Amniotic epithelial cell (primary cell): ENCODE measurements at regions not wholly inside any gene's neighbourhood (a gene's known extent, or its start where the extent isn't known, plus 50 kb on each side); places are given as distances from the start of the nearest gene placed in this dataset.

Experiments
- DNase-seq: peaks from one replicate; pipeline ENCODE4 v3.0.0-alpha.2; 2010; ENCODE audit warnings: low read depth

DNA sequence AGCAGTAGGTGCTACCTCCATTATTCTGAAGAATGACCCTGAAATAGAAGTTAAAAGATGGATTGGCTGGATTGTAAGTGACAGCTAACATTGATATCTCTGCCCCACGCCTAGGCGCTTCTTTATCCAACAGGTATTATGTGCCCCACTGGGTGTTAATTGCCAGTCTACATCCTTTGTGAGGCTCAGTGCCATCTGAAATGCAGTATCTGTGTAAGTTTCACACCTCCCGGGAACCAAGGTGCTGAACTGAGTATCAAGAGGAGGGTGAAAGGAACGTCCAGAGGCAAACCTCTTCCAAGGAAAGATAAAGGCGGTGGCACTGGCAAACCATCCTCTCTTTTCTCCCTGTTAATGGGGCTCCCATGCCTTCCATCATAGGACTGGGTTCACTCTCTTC is 181.1 kb upstream of the UBL3 start:
- no peak for DNase-seq

DNA sequence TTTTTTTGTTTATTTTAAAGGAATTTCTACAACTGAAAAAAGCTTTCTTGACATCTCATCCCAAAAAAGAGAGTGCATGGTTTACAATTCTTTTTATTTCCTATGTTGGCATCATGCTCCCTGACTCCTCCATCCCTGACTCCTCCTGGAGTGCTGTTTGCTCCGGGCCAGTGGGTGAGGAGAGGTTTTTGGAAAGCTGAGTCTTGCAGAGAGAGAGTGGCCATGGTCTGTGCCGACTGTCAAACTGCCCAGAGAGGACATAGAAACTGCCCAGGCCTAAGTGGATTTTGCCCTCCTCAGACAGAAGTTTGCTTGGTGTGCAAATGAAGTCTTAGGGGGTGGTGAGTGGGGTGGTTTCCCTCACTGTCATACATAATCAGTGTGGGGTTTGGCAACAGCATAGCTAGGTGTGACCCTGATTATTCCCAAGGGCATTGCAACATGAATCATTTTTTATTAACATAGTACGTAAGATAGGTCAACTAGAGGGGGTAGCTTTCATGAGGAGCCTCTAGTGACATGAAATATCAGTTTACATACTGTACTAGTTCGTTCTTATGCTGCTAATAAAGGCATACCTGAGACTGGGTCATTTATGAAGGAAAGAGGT is 179.8 kb upstream of the UBL3 start:
- peak; percentile 44 for DNase-seq

- peak; percentile 86 for DNase-seq
Observed at GRCh38 chr13:30027569-30028455, 177.4 kb upstream of the UBL3 start.

- DNase-seq = no peak
Observed at GRCh38 chr13:30026909-30027308, 176.5 kb upstream of the UBL3 start.

- peak; percentile 41 for DNase-seq
Observed at GRCh38 chr13:30026093-30026492, 175.7 kb upstream of the UBL3 start.

DNA sequence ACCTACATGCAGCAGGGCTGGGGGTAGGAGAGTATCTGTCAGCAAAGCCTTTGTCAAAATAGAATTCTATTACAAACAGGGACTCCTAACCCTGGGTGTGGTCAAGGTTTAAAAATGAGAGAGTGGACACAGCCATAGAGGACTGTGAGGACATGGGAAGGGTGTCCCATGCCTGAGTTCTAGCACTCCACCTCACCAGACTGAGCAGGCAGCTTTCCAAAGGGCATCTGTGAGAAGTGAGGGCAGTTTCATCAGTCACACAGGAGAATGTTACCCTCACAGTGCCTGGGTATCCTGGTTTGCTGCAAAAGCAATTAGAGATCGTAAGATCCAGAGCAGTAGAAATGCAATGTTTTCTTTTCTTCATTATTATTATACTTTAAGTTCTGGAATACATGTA is 174.9 kb upstream of the UBL3 start:
- no peak for DNase-seq

- DNase-seq = no peak
Observed at GRCh38 chr13:30024125-30024865, 173.9 kb upstream of the UBL3 start.

DNA sequence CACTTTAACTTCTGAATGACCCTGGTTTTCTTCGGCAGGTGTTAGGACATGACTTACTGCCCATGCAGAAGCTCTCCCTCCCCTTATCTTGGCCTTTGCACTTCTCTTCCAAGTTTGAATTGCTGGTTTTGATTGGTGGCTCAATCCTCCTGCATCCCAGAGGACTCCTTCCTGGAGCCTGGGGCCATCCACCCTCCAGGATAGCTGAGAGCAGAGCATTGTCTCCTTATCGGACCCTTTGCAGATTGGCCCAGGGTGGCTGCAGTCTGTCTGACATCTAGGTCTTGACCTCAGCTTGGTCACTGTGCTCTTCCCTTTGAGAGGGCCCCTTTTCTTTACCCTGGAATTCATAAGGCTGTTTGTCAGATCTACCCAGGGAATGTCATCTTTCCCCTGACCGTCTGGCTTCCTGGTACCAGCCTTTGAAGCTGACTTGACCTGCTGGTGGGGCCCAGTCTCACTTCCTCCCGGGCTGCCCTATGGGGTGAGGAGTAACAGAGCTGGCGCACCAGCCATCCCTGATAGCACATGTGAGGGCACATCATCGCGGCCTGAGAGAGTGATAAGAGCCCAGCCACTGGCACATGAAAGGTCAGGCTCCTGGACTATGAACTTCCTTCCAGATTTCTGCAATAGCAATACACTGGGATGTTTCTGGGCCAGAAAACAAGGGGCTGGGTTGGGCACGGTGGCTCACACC is 172.9 kb upstream of the UBL3 start:
- DNase-seq = no peak

DNA sequence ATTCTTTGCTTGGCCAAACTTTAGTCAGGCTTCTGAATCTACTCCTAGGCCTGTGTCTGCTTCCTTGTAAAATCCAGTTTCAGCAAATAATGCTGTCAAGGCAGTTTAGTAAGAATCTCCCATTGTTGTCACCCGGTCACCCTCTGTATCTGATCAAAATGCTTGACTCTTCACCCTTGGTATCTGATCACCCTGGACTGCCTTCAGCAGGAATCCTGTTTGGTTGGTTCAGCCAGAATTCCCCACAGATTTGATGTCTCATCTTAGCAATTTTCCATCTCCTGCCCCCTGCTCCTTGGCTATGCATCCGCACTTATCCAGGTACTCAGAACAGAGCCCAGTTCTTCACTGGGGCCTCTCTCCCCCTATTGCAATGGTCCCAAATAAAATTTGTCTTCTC is 172.4 kb upstream of the UBL3 start:
- DNase-seq = no peak

GRCh38 chr13:30022256-30022655 is 171.8 kb upstream of the UBL3 start:
- DNase-seq = no peak

- DNase-seq = no peak
Observed at GRCh38 chr13:30021611-30022010, 171.2 kb upstream of the UBL3 start.

DNA sequence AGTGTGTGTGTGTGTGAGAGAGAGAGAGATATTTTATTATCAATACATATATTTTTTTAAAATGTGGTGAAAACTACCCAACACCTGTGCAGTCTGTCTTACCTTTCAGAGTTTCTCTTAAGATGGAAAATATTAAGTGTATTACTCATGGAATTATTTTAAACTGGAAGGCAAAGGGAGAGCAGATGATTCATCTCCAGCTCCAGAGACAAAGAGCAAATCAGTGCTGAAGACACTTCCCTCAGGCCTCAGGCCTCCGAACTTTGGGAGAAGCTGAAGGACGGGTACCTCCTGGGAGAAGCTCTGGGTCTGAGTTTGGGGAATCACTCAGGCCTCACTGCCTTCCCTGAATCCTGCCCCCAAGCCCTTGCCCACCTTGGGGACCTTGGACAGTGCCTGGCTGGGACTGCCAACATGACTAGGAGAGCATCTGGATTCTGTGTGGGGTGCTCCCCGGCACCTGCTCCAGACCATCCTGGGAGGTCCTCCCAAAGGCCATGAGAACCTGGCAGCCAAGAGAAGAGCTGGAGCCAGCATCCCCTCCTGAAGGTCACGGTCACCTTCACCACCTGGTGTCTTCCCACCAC is 170.4 kb upstream of the UBL3 start:
- peak; percentile 19 for DNase-seq

DNA sequence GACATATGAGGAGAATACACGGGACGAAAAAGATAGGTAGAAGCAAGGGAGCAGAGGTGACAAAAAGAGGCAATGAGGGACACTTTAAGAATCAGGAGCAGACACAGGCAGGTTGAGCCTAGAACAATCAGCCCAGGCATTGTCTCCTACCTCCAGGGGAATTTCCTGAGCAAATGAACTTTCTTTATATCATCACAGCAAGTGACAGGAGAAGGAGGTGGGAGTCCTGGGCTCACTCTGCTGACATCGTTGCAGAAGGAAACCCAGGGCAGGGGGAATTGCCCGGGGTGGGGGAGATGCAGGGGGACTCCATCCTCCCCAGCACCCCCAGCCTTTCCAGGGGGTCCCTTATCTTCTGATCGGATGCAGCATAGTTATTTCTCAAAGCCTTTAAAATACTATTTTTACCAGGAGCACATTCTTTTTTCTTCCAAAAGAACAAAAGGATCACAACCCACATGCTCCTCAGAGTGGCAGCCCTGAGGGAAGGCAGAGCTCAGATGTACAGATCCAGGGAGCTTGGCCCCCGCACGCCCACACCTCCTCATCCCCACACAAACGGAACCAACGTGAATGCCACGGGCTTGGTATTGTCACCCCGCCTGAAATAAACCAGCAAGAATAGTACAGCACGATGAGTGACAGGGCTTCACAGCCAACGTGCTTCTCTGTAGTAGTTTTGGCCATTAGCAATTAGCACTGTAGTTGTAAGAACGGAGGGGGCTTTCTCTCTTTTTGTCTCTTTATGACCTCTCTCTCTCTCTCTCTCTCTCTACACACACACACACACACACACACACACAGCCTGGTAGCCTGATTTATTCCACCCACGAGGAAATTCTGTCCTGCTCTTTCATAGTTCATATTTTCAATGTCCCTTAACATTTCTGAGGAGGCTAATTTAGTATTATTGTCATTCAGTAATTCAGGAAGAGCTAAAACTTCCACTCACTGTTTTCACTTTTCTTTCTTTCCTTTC is 169.5 kb upstream of the UBL3 start:
- DNase-seq = no peak

DNA sequence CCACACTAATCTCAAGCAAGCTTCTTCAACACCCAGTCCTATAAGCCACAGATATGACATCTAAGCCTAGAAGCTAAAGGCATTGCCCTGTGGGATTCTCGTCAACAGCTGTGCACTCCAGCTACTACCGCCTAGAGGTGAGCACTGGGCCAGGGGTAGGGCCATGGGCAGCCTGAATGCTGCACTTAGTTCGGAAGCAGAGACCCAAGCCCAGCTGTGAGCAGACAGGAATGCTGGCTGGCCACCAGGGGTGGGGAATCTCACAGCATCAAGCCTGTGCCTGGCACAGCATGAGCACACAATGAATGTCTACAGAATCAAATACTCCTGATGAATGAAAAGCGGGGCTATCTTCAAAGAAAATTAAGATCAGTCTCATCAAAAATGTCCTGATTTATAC is 167.5 kb upstream of the UBL3 start:
- DNase-seq = no peak

DNA sequence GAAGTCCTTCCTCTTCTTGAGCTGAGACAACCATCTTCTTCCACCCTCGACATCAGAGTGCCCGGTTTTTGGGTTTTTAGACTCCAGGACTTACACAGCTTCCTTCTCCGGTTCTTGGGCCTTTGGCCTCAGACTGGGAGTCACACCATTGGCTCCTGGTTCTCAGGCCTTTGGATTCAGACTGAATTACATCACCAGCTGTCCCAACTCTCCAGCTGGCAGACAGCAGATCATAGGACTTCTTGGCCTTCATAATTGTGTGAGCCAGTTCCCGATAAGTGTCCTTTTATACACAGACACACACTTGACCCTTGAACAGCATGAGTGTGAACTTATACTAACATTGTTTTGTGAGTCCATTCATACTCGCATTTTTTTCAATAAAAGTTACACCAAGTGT is 166.0 kb upstream of the UBL3 start:
- DNase-seq = no peak

GRCh38 chr13:30009411-30009810 is 159.0 kb upstream of the UBL3 start:
- no peak for DNase-seq

- no peak for DNase-seq
Observed at GRCh38 chr13:30006246-30006645, 155.8 kb upstream of the UBL3 start.

- peak; percentile 66 for DNase-seq
Observed at GRCh38 chr13:30004204-30004603, 153.8 kb upstream of the UBL3 start.

GRCh38 chr13:30002577-30002976 is 152.2 kb upstream of the UBL3 start:
- DNase-seq = peak; percentile 95

- DNase-seq = no peak
Observed at GRCh38 chr13:30000370-30000765, 150.0 kb upstream of the UBL3 start.
